ENCODE measurements at regions not wholly inside any gene's neighbourhood (a gene's known extent, or its start where the extent isn't known, plus 50 kb on each side); places are given as distances from the start of the nearest gene placed in this dataset.

DNA sequence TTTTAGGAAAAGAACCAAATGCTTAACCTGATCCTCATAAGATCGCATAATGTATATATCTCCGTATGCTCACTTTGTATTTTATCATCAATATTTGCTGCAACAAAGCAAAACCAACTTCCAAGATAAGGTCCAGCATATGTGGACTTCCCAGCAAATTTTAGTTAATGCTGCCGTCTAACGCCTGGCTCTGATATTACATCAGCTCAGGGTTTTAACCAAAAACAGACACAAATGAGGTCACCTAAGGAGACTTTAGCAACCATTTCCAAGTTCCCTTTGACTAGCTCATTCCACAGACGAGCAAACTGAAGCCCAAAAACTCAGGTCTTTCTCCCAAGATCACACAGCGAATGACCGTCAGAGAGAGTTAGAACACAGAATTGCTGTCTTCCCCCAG is 59.4 kb upstream of the UCN3 start:
- Histone ChIP-seq H3K27ac (ENCODE audit: low read depth, low read length, poor library complexity, severe bottlenecking) (no peak overlapping the region), H3K4me2 (ENCODE audit: low read length) (no peak overlapping the region), H3K9ac (ENCODE audit: low read length) (no peak overlapping the region), H3K9me3 (ENCODE audit: low read length) (no peaks in the 10 kb centered on the region), H3K4me3 (ENCODE audit: low read depth, low read length, poor library complexity, severe bottlenecking) (no peak overlapping the region), H2AFZ (ENCODE audit: low read length) (no peak overlapping the region), H3K27me3 (ENCODE audit: insufficient read depth, low read length) (no peaks in the 10 kb centered on the region; the same call in 1 of the 2 replicates), H3K4me1 (ENCODE audit: insufficient read depth, low read length, severe bottlenecking) (no peaks in the 10 kb centered on the region), H3K79me2 (ENCODE audit: insufficient read depth, low read length) (no peaks in the 10 kb centered on the region), H3K9me2 (ENCODE audit: low read depth, low read length) (no peaks in the 10 kb centered on the region), H3F3A (ENCODE audit: insufficient read depth, low read length) (no peaks in the 10 kb centered on the region), H3K36me3 (ENCODE audit: insufficient read depth, low read length) (no peaks in the 10 kb centered on the region), H4K20me1 (ENCODE audit: insufficient read depth, low read length) (no peaks in the 10 kb centered on the region)
- TF ChIP-seq, protein P1, sequence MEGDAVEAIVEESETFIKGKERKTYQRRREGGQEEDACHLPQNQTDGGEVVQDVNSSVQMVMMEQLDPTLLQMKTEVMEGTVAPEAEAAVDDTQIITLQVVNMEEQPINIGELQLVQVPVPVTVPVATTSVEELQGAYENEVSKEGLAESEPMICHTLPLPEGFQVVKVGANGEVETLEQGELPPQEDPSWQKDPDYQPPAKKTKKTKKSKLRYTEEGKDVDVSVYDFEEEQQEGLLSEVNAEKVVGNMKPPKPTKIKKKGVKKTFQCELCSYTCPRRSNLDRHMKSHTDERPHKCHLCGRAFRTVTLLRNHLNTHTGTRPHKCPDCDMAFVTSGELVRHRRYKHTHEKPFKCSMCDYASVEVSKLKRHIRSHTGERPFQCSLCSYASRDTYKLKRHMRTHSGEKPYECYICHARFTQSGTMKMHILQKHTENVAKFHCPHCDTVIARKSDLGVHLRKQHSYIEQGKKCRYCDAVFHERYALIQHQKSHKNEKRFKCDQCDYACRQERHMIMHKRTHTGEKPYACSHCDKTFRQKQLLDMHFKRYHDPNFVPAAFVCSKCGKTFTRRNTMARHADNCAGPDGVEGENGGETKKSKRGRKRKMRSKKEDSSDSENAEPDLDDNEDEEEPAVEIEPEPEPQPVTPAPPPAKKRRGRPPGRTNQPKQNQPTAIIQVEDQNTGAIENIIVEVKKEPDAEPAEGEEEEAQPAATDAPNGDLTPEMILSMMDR (IDR thresholded peaks at IDR 0.05; ENCODE audit: low read length): no peak
- no peak for TF ChIP-seq EZH2 (IDR thresholded peaks at IDR 0.05; ENCODE audit: borderline replicate concordance, low read length)

DNA sequence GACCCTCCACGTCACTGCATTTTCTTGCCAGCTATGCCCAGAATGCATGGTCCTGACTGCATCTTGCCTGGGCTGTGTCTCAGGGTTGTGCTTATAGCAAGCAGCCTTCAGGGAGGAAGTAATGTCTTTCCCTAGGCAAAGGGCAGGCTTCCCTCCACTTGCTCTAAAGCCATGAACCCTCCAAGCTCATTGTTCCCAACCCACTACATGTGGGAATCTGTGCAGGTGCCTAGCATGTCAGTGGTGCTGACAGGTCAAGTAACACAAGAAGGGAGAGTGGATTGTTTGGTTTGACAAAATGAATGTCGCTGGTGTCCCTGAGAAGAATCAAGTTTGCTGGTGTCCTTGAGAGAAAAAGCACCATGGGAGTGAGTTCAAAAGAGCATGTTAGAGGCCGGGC is 53.9 kb upstream of the UCN3 start:
- H3K9ac ChIP-seq (ENCODE audit: low read length): no peak overlapping the region
- H3K9me2 ChIP-seq (ENCODE audit: low read depth, low read length): no peaks in the 10 kb centered on the region
- H3K4me1 ChIP-seq (ENCODE audit: insufficient read depth, low read length, severe bottlenecking): no peaks in the 10 kb centered on the region
- H3K4me2 ChIP-seq (ENCODE audit: low read length): no peak overlapping the region
- H3K4me3 ChIP-seq (ENCODE audit: low read depth, low read length, poor library complexity, severe bottlenecking): no peak overlapping the region
- no peaks in the 10 kb centered on the region for H3F3A ChIP-seq (ENCODE audit: insufficient read depth, low read length)
- H3K36me3 ChIP-seq (ENCODE audit: insufficient read depth, low read length): no peaks in the 10 kb centered on the region
- TF ChIP-seq EZH2 (IDR thresholded peaks at IDR 0.05; ENCODE audit: borderline replicate concordance, low read length): no peak
- H2AFZ ChIP-seq (ENCODE audit: low read length): no peak overlapping the region
- H3K79me2 ChIP-seq (ENCODE audit: insufficient read depth, low read length): no peaks in the 10 kb centered on the region
- no peaks in the 10 kb centered on the region for H3K27me3 ChIP-seq (ENCODE audit: insufficient read depth, low read length)
- H4K20me1 ChIP-seq (ENCODE audit: insufficient read depth, low read length): no peaks in the 10 kb centered on the region
- H3K9me3 ChIP-seq (ENCODE audit: low read length): no peaks in the 10 kb centered on the region
- H3K27ac ChIP-seq (ENCODE audit: low read depth, low read length, poor library complexity, severe bottlenecking): no peak overlapping the region

DNA sequence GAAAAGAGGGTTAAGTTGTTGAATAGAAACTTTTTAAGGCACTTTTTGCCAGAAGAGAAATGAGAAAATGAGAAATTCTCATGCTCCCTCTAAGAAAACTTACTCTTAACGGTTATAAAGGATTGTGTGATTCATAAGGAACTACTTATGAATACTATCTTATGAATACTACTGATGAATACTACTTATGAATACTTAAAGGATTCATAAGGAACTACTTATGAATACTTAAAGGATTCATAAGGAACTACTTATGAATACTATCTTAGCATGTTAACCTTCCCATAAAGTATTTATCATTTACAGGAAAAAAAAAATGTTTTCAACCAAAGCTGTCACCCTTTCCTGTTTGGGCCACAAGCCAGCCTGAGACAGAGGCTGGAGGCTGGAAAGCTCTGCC is 53.1 kb upstream of the UCN3 start:
- H4K20me1 ChIP-seq (ENCODE audit: insufficient read depth, low read length): no peaks in the 10 kb centered on the region
- no peak overlapping the region for H2AFZ ChIP-seq (ENCODE audit: low read length)
- no peaks in the 10 kb centered on the region for H3K79me2 ChIP-seq (ENCODE audit: insufficient read depth, low read length)
- TF ChIP-seq, protein P1 (IDR thresholded peaks at IDR 0.05; ENCODE audit: low read length): no peak
- TF ChIP-seq EZH2 (IDR thresholded peaks at IDR 0.05; ENCODE audit: borderline replicate concordance, low read length): no peak
- no peaks in the 10 kb centered on the region for H3F3A ChIP-seq (ENCODE audit: insufficient read depth, low read length)
- no peaks in the 10 kb centered on the region for H3K36me3 ChIP-seq (ENCODE audit: insufficient read depth, low read length)
- no peaks in the 10 kb centered on the region for H3K27me3 ChIP-seq (ENCODE audit: insufficient read depth, low read length)
- no peak overlapping the region for H3K4me2 ChIP-seq (ENCODE audit: low read length)
- H3K4me3 ChIP-seq (ENCODE audit: low read depth, low read length, poor library complexity, severe bottlenecking): no peak overlapping the region
- no peak overlapping the region for H3K9ac ChIP-seq (ENCODE audit: low read length)
- no peaks in the 10 kb centered on the region for H3K9me2 ChIP-seq (ENCODE audit: low read depth, low read length)
- H3K4me1 ChIP-seq (ENCODE audit: insufficient read depth, low read length, severe bottlenecking): no peaks in the 10 kb centered on the region
- H3K27ac ChIP-seq (ENCODE audit: low read depth, low read length, poor library complexity, severe bottlenecking): no peak overlapping the region
- no peaks in the 10 kb centered on the region for H3K9me3 ChIP-seq (ENCODE audit: low read length)

DNA sequence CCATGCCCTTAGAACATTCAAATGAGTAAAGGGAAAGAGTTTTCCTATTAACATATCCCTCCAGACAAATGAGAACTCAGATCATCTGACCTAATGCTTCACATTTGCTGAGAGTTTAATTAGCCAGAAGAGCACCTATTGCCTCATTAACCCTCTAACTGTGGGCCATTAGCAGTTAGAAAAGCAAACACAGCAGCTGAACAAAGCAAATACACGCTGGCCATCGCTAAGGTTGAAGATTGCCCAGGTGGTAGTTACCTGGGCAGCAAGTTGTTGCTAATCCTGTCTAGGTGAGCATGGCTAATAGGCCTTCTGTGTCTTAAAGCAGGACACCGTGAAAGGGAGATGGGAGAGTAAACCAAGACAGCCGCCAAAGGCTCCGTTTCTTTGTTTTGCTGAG is 49.9 kb upstream of the UCN3 start:
- H3K27me3 ChIP-seq (ENCODE audit: insufficient read depth, low read length): no peaks in the 10 kb centered on the region
- no peak overlapping the region for H3K4me3 ChIP-seq (ENCODE audit: low read depth, low read length, poor library complexity, severe bottlenecking)
- H3K9me2 ChIP-seq (ENCODE audit: low read depth, low read length): no peaks in the 10 kb centered on the region
- H3K79me2 ChIP-seq (ENCODE audit: insufficient read depth, low read length): no peaks in the 10 kb centered on the region
- H4K20me1 ChIP-seq (ENCODE audit: insufficient read depth, low read length): no peaks in the 10 kb centered on the region
- no peak overlapping the region for H3K27ac ChIP-seq (ENCODE audit: low read depth, low read length, poor library complexity, severe bottlenecking)
- no peaks in the 10 kb centered on the region for H3F3A ChIP-seq (ENCODE audit: insufficient read depth, low read length)
- H2AFZ ChIP-seq (ENCODE audit: low read length): no peak overlapping the region
- TF ChIP-seq, protein P1 (IDR thresholded peaks at IDR 0.05; ENCODE audit: low read length): no peak
- no peak for TF ChIP-seq EZH2 (IDR thresholded peaks at IDR 0.05; ENCODE audit: borderline replicate concordance, low read length)
- no peak overlapping the region for H3K9ac ChIP-seq (ENCODE audit: low read length)
- H3K4me1 ChIP-seq (ENCODE audit: insufficient read depth, low read length, severe bottlenecking): no peaks in the 10 kb centered on the region
- H3K4me2 ChIP-seq (ENCODE audit: low read length): no peak overlapping the region
- H3K36me3 ChIP-seq (ENCODE audit: insufficient read depth, low read length): no peaks in the 10 kb centered on the region
- H3K9me3 ChIP-seq (ENCODE audit: low read length): no peaks in the 10 kb centered on the region

All from OCI-LY1 (cell line).